Mucosa of gallbladder (tissue), 1 donor: ENCODE measurements at regions not wholly inside any gene's neighbourhood (a gene's known extent, or its start where the extent isn't known, plus 50 kb on each side); places are given as distances from the start of the nearest gene placed in this dataset.
"Not testable (repeated sequence)": the region's sequence is repeated elsewhere in the genome, so short reads cannot be mapped to it uniquely, and the experiment has no call there.

Experiments used
- DNase-seq: peaks from one replicate; pipeline ENCODE4 v3.0.0-alpha.2; 2020; ENCODE audit warnings: low spot score
- donor health status: DM: no; HTN: no; CAD: no.

DNA sequence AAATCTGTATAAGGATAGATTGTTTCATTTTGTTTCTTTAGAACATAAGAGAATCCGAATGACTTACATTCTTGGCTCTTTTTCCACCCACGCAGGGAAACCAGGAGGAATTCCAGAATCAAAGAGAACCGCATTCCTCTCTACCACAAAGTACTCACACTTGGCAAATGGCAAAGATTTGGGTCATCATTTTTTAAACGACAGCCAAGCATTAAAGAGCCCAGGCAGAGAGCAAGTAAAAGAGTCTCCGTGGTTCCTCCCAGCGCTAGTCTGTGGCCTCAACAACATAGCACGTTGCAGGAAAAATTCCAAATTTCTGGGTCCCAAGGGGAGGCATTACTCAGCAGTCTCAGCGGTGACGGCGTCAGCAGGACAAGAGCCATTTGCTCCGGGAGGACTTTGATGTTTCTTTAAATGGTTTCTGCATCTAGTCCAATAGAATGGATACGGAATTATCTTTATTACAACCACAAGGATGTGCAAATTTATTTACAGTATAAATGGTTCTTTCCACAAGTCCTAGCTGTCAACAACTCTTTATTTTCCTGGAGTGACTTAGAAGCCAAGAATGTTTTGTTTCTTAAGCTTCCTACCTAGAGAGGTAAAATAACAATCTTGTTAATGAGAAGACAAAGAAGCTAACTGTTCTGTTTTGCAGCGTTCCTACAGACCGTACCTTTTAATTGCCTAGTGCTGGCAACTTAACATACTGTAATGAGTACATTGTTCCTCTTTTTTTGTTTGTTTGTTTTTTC lies 232.5 kb downstream of the SKIDA1 start:
- DNase-seq, result peak; percentile 62

DNA sequence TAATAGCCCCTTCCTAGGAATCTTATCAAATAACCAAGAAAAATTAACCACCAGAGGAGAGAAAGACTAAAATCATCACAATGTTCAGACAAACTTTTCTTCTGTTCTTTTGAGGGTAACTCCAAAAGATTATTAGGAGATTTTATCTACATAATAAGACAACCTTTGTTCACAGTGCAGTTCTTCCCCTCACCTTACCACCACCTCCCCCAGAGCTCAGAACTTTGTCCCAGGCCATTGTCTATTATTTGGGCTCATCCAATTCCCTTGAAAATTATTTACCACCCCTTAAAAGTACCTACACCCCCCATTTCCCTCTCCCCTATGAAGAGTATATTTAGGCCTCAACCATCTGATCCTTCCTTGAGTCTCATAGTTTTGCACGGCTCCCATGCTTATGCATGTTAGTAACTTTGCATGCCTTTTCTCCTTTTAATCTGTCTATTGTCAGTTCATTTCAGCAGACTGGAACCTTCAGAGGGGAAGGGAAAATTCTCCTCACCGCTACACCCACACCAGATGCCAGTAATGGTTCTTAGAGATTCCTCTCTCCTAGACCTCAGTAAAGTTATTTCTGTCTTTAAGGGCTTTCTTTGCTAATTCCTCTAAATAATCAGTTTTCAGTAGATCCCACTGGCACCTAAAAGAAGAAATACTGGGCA lies 234.9 kb downstream of the SKIDA1 start:
- DNase-seq, result no peak

DNA sequence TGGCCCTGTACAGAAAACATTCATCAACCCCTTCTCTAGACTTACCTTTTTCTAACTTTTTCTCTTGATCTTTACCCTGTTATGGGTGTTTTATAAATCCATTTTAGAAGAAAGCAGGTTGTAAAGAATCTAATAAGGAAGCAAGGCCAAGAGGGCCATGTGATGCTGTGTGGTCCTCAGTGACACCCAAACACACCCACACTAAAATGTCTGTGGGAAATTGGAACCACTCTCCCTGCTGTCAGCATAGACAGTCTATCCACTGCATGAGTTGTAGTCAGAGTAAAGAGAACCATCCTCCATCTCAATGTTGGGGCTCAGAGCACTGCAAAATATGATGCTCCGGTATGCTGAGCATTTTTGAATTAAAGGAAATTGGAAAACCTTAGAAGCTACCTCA lies 235.5 kb downstream of the SKIDA1 start:
- no peak for DNase-seq

DNA sequence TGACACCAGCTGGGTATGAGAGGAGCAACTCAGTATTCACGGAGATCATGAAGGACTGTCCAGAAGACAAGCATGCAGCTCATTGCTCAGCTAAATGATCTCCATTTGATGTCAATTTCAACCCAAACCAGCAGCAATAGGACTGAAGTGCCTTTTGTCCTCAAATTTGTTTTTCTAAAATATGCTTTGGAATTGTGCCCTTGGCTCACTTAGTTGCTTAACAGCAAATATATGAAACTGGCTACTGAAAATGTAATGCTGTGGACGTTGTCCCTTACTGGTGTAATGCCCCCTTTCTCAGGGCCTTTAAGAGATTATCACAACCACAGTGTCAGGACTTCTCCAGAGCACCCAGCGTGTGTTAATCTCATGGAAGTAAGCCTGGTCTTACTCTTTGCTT lies 236.2 kb downstream of the SKIDA1 start:
- no peak for DNase-seq

DNA sequence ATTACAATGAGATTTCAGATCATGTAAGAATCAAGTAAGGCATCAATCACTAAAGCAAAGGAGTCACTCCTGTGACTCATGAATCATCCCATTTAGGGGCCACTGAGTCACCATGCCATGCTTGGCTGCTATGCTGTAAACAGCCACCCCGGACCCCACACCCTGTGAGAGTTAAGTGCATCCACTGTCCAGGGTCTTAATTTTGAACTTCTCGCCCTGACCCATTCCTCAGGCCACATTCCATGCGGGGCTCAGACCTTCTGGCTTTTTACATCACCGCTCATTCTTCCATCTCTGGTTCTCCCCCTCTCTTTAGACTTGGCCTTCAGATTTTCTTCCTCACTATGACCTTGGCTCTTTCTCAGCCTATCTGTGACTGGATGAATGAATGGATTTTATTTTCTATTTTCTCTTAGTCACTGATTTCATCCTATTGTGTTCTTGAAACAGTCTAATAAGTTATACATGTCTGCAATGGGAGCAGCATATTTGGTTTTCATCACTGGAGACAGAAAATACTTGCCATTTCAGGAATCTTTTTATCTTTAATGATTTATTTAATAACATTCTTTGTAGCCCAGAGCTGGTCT lies 239.6 kb downstream of the SKIDA1 start:
- no peak for DNase-seq

DNA sequence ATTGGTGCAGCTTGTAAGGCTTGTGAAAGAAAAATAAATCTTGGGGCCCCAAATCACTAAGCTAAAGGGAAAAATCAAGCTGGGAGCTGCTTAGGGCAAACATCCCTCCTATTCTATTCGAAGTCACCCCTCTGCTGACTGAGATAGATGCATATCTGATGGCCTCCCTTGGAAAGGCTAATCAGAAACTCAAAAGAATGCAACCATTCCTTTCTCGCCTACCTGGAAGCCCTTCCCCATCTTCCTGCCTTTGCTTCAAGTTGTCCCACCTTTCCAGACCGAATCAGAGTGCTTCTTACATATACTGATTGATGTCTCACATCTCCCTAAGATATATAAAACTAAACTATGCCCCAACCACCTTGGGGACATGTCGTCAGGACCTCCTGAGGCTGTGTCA lies 240.3 kb downstream of the SKIDA1 start:
- no peak for DNase-seq

DNA sequence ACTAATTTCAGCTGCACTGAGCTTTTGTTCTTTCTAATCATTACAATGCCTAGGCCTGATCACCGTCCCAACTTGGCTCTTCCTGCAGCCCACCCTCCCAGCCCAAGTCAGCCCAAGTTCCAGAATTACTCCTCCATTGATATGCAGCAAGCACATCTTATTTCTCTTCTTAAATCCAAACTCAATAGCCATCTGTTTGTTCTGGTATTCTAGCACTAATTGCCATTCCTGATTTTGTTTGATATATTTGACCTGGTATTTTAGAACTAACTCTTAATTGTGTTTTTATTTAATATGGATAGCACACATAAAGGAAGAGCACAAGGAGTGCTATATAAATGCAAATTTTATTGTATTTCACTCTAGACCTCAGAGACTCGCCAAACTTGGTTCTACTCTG lies 241.2 kb downstream of the SKIDA1 start:
- DNase-seq, result no peak

DNA sequence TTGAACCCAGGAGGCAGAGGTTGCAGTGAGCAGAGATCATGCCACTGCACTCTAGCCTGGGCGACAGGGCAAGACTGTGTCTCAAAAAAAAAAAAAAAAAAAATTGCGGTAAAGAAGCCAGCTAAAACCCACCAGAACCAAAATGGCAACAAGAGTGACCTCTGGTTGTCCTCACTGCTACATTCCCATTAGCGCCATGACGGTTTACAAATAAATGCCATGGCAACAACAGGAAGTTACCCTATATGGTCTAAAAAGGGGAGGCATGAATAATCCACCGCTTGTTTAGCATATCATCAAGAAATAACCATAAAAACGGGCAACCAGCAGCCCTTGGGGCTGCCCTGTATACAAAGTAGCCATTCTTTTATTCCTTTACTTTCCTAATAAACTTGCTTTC lies 242.4 kb downstream of the SKIDA1 start:
- DNase-seq, result not testable (repeated sequence)

DNA sequence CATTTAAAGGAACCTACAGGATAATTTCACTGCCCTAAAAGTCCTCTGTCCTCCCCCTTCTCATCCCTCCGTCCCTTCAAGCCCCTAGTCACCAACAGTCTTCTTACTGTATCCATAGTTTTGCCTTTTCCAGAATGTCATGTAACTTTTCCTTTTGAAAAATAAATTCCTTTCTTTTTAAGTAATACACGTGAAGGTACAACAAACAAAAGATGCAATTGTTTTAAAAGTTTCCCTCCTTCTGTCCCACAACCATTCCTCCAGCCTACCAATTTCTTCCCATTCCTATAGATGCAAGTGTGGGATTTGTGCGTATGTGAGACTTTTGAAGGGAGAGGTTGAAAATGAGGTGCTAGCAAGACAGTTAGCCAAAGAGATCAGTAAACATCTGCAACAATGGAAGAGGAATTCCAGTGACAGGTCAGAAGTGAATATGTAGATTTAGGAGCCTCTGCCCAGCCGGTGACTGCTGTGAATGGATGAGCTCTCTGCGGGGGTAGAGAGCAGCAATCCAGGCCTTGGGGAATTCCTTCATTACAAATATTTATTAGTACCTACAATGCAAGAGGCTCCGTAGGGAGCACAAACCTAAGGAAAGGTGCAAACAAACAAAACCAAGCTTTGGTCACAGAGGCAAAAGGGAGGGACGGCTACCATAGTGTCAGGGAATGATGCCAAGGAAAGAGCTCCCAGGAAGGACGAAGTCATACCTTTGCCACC lies 243.6 kb downstream of the SKIDA1 start:
- no peak for DNase-seq

DNA sequence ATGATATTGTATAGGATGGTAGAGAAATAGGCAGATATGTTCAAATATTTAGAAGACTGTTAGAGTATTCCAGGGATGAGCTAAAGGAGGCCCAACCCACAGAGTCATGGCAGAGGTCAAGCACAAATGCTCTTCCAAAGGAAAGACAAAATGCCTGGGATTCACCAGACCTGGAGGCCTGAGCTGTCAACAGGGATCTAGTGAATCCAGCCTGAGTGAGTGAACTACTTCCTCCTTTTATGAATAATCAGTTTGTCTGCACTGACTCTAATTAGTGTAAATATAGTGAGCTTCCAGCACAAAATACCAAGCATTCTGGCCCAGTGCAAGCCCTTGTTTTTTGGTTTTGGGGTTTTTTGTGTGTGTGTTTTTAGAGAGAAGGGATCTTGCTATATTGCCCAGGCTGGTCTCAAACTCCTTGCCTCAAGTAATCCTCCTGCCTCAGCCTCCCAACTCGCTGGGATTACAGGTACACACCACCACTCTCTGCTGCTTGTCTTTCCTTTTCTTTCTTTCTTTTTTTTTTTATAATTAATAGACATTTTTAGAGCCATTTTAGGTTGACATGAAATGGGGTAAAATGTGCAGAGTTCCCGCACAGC lies 244.4 kb downstream of the SKIDA1 start:
- no peak for DNase-seq

DNA sequence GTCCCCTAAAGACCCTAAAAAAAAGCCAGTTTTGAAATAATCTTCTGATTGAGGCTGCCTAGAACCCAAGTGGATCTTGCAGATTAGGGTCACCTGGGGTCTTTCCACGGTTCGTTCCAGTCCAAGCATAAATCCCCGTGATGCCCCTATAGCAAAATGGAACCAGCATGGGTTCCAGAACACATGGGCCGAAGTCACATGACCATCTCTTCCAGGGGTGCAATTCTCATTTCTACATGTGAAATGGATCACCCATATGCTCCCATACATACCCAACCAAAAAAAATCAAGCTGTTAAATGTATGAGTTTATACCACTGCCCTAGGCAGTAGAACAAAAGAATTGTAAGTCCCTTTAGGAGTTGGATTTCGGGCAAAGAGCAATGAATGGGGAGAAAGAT lies 245.4 kb downstream of the SKIDA1 start:
- DNase-seq, result no peak

DNA sequence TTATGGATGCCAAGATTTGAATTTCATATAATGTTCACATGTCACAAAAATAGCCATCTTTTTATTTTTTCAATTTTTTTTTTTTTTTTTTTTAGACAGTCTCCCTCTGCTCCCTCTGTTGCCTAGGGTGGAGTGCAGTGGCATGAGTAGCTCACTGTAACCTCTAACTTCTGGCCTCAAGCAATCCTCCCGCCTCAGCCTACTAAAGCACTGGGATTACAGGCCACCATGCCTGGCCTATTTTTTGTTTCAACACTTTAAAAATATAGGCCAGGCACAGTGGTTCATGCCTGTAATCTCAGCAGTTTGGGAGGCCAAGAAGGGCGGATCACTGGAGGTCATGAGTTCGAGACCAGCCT lies 246.3 kb downstream of the SKIDA1 start:
- no peak for DNase-seq

DNA sequence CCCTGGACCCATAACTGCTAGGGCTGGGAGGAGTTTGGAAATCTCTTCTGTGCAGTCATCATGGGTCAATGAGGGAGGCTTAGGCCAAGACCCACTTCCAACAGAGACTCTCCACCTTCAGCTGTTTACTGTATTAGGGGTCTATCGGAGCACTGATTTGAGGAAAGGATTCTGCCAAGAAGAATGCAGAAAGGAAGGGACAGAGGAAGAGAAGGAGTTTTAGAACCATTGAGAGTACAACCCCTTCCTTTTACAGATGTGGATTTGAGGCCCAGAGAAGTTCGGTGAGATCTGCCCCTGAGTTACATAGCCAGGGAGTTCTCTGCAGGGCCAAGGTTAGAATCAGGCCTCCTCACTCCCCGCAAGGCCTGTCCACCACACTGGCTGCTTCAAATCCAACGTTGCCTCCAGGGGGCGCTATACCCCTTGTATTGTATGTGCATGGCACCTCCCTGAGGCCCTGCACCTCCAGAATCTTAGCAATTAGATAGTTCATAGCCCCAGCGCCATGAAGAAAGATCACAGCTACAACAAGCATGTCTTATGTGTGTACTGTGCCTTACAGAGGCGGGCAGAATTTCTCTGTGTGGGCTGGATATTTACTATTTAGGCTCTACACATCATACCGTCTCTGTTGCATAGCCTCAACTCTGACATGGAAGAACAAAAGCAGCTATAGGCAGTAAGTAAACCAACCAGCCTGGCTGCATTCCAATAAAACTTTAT lies 246.8 kb downstream of the SKIDA1 start:
- peak; percentile 91 for DNase-seq

DNA sequence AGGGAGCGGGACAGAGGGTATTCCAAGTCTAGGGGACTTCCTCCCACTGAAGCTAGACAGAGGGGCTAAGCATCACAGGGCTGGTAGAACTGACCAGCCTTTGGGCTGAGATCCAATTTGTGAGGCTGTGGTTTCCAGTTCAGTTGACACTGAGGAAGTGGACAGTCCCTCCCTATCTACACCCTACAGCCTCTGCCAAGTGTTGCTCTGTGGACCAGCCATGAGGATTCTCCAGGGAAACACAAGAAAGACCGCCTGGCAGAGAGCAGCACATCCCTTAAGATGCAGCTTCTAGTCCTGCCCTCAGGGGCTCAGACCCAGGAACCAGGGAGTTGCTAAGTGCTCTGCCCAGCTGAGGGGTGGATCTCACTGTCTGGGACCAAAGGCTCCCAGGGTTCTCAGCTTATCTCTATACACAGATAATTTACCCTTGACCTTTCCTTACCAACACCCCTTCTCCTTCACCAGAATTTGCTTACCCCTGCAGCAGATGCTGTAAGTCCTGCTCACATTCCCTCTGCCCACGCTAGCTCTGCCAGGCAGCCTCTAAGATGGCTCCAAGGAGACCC lies 252.0 kb downstream of the SKIDA1 start:
- no peak for DNase-seq

DNA sequence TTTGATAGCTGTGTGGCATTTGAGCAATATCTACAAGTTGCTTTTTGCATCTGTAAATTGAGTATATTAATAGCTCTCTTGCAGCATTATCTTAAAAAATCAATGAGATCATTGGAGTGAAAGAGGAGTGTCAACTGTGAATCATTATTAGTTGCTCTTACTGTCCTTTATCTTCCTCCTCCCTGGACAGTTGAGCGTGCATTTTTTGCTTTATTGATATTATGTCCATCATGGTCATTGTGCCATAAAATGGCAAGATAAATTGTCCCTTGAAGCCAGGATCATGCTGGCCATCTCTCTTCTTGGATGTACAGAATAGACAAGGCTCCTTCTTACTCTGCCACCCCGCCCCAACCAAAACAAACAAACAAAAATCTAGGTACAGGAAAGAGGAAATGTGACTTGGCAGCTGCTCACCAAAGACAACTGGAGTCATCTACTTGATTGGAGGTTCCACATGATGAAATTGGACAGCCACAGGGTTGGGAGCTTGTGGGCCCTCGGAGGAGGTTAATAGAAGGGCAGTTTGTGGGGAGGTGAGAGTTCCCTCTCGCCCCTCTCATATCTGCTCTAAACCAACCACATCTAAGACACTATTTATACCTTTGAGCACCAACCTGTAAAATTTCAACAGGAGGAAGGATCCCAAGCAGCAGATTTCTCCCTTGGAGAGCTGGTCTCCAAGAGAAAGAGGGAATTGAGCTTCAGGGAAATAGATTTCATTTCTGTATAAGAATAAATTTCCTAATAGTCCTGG lies 252.7 kb downstream of the SKIDA1 start:
- no peak for DNase-seq

DNA sequence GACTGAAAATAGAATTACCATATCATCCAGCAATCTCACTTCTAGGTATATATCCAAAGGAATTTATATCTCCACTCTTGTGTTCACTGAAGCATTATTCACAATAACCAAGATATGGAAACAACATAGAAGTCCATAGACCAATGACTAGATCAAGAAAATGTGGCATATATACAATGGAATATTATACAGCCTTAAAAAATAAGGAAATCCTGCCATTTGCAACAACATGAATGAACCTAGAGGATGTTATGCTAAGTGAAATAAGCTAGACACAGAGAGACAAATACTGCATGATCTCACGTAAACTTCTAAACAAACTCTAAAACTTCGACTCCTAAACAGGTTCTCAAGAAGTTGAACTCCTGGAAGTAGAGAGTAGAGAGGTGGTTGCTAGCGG lies 254.5 kb downstream of the SKIDA1 start:
- no peak for DNase-seq

DNA sequence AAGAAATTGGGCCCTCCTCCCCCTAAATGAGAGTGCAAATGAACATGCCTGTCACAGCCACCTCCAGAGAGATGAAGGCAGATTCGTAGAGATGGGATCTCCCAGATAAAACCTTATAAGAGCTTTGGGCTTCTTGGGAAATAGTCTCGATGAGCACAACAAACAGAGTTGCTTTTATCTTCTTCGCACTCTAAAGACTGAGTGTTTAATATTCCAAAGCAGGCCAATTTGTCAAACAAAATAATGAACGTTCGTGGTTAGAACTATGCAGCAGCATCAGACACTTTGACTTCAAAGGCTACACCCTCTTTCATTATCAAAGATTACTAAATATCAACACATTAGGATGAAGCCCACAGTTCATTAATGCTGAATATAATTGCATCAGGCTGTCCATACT lies 256.2 kb downstream of the SKIDA1 start:
- no peak for DNase-seq

DNA sequence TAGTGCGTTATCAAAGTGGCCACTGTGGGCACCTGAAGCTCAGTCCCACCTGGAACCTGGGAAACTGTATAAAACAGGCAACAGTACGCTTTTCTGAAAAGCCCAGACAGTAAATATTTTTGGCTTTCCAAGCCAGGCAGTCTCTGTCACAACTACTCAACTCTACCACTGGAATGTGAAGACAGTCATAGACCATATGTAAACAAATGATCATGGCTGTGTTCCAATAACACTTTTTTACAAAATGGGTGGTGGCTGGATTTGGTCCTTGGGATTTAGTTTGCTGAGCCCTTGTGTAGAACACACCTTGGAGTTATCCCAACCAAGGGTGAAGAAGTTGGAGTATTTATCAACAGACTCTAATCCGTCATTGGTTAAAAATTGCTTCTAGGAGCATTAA lies 259.9 kb downstream of the SKIDA1 start:
- no peak for DNase-seq

DNA sequence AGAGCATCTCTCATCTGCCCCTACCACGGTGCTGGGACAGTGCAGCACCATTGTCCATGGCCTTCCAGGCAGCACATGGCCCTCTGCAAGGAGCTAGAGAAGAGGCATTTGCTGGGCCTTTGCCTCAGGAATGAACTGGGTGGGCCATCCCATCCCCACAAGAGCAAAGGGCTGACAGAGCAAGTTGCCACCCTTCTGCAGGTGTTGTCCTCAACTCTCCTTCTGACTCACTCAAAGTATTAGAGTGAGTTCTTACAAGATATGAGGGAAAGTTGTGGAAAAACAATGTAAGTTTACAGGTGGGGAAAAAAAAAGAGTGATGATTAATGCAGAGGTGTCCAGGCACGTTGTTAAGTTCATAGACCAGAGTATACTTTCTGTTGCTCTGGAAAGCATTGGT lies 261.2 kb downstream of the SKIDA1 start:
- DNase-seq, result no peak

DNA sequence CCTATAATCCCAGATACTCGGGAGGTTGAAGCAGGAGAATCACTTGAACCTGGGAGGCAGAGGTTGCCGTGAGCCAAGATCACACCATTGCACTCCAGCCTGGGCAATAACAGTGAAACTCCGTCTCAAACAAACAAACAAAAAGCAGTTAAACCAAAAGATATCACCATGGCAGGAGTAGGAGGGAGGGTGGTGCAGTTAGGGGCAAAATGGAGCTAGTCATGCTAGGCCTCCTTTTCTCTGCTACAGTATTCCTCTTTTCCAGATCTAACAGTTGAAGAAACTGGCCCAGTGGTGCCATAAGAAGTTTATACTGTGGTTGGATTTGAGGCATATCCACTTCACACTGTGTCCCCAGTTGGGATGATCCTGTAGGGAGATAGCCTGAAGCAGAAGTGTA lies 261.6 kb downstream of the SKIDA1 start:
- no peak for DNase-seq
